22Rv1 (cell line): ENCODE measurements at regions not wholly inside any gene's neighbourhood (a gene's known extent, or its start where the extent isn't known, plus 50 kb on each side); places are given as distances from the start of the nearest gene placed in this dataset.

Experiments used
- H3K27ac ChIP-seq: fragments of 450-650 bp; 2 replicates; pipeline ENCODE4 v1.5.1; 2017
- ZFX ChIP-seq: fragments of 450-650 bp; IDR thresholded peaks from 2 replicates; pipeline ENCODE4 v1.6.1; 2017; ENCODE audit warnings: antibody characterized with exemption, borderline replicate concordance
- TF ChIP-seq, protein P1 (sequence below): fragments of 450-650 bp; IDR thresholded peaks from 2 replicates; pipeline ENCODE4 v1.5.1; 2017; ENCODE audit warnings: mild to moderate bottlenecking

DNA sequence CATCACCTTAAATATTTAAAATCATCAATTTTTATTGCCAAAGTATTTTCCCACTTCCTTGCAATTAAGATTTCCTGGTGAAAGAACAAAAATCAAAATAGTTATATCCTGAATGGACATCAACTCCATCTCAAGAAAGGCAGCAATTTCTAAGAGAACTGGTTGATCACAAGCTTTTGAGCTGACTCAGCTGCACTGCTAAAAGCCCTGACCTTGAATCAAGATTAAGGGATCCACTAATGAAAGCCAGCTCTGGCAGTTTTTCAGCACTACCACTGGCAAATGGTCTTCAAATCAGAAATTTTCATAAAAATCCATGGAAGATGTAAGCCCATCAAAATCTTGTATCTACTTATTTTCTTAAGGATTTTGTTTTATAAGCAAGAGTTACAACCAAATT is 123.4 kb downstream of the SLC6A15 start:
- H3K27ac ChIP-seq, result no peak overlapping the region
- TF ChIP-seq, protein P1, sequence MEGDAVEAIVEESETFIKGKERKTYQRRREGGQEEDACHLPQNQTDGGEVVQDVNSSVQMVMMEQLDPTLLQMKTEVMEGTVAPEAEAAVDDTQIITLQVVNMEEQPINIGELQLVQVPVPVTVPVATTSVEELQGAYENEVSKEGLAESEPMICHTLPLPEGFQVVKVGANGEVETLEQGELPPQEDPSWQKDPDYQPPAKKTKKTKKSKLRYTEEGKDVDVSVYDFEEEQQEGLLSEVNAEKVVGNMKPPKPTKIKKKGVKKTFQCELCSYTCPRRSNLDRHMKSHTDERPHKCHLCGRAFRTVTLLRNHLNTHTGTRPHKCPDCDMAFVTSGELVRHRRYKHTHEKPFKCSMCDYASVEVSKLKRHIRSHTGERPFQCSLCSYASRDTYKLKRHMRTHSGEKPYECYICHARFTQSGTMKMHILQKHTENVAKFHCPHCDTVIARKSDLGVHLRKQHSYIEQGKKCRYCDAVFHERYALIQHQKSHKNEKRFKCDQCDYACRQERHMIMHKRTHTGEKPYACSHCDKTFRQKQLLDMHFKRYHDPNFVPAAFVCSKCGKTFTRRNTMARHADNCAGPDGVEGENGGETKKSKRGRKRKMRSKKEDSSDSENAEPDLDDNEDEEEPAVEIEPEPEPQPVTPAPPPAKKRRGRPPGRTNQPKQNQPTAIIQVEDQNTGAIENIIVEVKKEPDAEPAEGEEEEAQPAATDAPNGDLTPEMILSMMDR, result no peak
- TF ChIP-seq ZFX, result no peak

DNA sequence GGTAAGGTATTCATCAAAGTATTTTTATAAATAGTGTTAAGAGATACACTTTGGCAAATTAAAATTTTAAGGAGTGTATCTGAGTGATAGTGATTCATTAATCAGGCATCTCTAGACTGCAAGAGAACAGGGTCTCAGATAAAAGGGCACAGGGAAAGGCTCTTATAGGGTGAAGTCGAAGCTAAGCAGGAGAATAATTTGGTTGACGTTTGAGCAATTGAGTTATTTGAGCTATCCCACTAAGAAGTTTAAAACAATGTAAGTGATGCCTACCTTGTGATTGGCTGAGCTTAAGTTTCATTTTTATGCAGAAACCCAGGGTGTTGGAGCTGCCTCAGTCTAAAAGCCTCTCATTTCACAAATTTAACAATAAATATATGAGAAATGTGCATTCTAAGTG is 125.3 kb downstream of the SLC6A15 start:
- H3K27ac ChIP-seq, result no peak overlapping the region
- TF ChIP-seq ZFX, result no peak
- TF ChIP-seq, protein P1, result no peak

DNA sequence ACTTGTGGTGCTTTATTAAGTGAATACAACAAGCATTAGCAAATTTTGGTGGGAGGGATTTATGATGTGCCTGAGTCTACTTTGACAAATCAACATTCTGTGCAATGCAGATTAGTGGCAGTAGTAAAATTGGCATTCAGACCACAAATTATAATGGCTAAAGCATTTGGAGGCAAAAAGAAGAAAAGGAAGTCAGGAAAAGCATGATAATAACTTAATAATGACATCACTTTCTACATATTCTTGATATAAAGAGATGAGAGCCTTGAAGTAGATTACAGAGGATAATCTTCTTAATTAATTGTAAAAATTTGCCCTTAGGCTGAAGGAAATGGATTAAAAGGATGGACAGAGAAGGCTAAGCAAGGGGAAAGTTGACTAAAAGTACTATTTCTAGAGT is 126.0 kb downstream of the SLC6A15 start:
- TF ChIP-seq, protein P1, result no peak
- no peak for TF ChIP-seq ZFX
- H3K27ac ChIP-seq, result no peak overlapping the region

DNA sequence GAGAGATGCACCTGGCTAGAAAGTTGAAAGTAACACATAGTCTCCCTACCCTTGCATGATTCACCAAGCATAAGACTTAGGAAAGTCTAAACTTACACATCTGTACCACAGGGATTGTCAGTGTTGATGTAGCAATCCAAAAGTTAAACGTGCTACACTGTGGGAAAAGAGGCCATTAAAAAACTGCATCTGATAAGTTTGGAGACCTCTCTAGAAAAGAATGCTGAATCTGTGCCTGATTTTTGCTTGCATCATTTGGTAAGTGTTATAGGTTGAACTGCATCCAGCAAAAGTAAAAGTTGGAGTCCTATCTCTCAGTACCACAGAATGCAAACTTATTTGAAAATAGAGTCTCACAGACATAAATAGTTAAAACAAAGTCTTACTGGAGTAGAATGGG is 126.6 kb downstream of the SLC6A15 start:
- TF ChIP-seq, protein P1, result no peak
- TF ChIP-seq ZFX, result no peak
- H3K27ac ChIP-seq, result no peak overlapping the region

DNA sequence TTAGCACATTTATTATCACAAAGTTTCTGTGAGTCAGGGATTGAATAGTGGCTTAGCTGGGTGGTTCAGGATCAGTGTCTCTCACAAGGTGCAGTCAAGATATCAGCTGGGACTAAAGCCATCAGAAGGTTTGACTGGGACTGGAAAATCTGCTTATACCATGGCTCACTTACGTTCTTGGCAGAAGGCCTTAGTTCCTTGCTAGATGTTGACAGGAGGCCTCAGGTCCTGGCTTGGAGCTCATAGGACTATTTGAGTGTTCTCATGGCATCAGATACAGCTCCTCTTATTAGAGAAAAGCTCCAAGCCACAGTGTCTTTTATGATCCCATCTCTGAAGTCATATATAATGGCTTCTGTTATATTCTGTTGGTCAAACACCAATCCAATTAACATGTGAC is 127.3 kb downstream of the SLC6A15 start:
- H3K27ac ChIP-seq, result no peak overlapping the region
- TF ChIP-seq ZFX, result no peak
- TF ChIP-seq, protein P1, result no peak

DNA sequence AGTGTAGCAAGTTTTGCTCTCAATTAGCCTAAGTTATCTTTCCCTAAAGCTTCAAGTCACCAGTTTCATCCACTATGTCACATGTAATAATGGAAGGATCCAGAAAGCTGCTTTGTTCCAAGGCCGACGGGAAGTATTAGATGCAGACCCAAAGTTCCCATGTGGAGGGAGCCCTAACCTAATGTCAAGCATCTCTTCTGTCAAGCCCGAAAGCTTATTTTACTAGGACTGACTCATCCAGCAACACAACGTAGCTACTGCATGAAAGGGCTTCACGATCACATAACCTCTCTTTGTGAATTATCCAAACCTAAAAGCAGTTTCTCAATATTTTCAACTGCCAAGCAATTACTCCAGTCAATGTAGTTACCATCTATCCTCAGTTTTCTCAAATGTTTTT is 133.4 kb downstream of the SLC6A15 start:
- H3K27ac ChIP-seq, result no peak overlapping the region
- TF ChIP-seq, protein P1, result no peak
- TF ChIP-seq ZFX, result no peak

DNA sequence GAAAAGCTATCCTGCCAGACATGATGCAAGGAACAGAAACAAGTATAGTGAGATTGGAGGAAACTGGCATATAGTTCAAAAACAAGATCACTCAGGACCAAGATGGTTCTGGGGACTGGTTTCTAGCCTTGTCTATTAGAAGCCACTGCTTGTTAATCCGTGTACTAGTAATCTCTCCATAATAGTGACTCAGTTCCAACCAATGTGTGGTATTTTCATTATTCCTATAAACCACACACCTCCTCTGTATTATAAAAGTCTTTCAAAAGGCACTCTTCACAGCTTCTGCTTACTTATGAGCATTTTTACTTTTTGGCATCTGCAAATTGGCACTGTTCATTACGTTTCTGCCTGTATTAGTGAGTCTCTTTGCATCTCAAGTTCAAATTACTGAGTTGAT is 140.3 kb downstream of the SLC6A15 start:
- TF ChIP-seq, protein P1, result no peak
- TF ChIP-seq ZFX, result no peak

More for the DNA sequence above, 140.3 kb downstream of the SLC6A15 start:
- no peak overlapping the region for H3K27ac ChIP-seq
